ENCODE measurements at regions not wholly inside any gene's neighbourhood (a gene's known extent, or its start where the extent isn't known, plus 50 kb on each side); places are given as distances from the start of the nearest gene placed in this dataset.

- no peak for TF ChIP-seq CTCF (IDR thresholded peaks at IDR 0.05)
Measured at GRCh38 chr5:22947921-22948320, 94.8 kb upstream of the CDH12 start.

DNA sequence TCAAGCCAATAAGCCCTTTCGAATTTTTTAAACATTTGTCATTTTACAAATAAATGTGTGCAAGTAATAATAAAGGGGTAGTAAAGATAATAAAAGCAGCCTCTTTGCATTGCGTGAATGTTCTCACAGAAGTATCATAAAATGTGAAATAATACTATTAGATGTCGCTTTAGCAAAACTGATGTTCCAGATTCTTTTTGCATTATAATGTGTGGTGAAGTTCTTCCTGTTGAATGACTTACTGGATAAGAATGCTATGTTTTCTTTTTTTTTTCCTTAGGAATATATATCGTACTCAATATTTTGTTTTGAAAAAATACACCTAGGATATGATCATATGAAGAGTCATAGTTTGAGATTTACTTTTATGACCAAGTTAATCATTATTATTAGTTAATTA, 85.2 kb upstream of the CDH12 start:
- TF ChIP-seq CTCF (IDR thresholded peaks at IDR 0.05) = no peak

GRCh38 chr5:22928821-22929482, 75.8 kb upstream of the CDH12 start:
- TF ChIP-seq CTCF (IDR thresholded peaks at IDR 0.05) = no peak

- no peak for TF ChIP-seq CTCF (IDR thresholded peaks at IDR 0.05)
Measured at GRCh38 chr5:22926574-22926973, 73.4 kb upstream of the CDH12 start.

DNA sequence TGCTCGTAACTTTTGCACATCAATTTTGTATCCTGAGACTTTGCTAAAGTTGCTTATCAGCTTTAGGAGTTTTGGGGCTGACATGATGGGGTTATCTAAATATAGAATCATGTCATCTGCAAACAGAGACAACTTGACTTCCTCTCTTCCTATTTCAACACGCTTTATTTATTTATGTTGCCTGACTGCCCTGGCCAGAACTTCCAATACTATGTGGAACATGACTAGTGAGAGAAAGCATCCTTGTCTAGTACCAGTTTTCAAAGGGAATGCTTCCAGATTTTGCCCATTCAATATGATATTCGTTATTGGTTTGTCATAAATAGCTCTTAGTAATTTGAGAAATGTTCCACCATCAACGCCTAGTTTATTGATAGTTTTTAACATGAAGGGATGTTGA, 65.4 kb upstream of the CDH12 start:
- TF ChIP-seq CTCF (IDR thresholded peaks at IDR 0.05) = no peak

DNA sequence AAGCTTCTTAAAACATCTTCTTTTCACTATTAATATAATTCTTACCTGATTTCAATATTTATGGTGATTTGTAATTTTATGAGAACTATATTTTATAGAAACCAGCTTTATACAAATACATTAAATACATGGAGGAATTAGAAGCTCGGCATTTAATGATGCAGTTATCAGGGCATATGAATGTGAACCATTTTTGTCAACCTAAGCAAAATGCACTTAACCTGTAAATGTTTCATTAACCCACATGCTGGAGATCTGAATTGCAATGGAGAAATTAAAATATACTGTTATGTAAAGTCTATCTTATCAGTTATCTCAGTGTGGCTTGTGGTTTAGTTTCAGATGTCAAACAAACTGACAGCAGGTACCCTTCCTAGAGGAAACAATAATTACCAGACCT, 63.2 kb upstream of the CDH12 start:
- no peak for TF ChIP-seq CTCF (IDR thresholded peaks at IDR 0.05)

DNA sequence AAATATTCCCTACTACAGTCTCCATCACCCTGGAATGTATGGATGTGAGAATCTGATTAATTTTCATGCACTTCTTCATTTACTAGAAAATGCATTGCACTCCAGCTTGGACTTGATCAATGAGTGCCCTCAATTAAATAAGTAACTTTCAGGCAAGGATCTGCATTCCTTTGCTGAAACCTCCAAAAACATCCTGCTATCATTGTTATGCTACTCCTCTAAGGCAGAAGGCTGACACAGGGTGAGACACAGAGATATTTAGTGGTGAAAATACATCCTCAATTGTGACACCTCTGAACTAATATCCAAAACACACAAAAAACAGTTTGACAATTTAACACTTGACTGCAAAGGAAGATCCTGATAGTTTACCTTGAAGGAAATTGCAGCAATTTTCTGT, 57.9 kb upstream of the CDH12 start:
- no peak for TF ChIP-seq CTCF (IDR thresholded peaks at IDR 0.05)

DNA sequence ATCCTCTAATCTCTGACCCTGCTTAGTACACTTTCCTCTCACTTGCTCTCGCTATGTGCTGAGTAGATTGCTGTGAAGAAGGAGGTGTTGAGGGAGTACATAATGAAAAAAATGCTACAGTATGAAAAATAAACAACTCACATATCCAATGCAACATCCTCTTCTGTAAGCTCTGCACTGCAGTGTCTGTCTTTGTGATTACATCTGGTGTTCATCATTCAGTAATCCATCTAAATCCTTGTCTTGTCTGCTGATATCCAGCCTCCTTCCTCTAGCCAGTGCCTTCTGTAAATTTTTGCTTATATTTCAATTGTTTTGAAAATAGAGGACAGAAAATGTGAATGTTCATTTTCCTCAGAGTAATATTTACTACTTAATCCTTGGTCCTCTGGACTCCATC, 57.4 kb upstream of the CDH12 start:
- no peak for TF ChIP-seq CTCF (IDR thresholded peaks at IDR 0.05)
